NT2/D1 (cell line): ENCODE measurements at regions not wholly inside any gene's neighbourhood (a gene's known extent, or its start where the extent isn't known, plus 50 kb on each side); places are given as distances from the start of the nearest gene placed in this dataset.

ENCODE experiments used
- DNase-seq: peaks from one replicate; pipeline ENCODE4 v3.0.0-alpha.2; 2011; ENCODE audit warnings: low read depth, low spot score
- H3K27me3 ChIP-seq: 2 replicates; pipeline ENCODE4 v1.6.0; 2011; ENCODE audit warnings: mild to moderate bottlenecking; ENCODE audit not compliant: insufficient read length, insufficient read depth
- H3K36me3 ChIP-seq: 2 replicates; pipeline ENCODE4 v1.6.1; 2011; ENCODE audit warnings: mild to moderate bottlenecking, low read length, mixed read lengths; ENCODE audit not compliant: insufficient read depth, insufficient read length
- H3K4me1 ChIP-seq: 2 replicates; pipeline ENCODE4 v1.5.1; 2011; ENCODE audit not compliant: insufficient read depth, insufficient read length
- H3K4me3 ChIP-seq: 2 replicates; pipeline ENCODE4 v1.5.1; 2011; ENCODE audit warnings: low read depth; ENCODE audit not compliant: insufficient read length
- H3K9ac ChIP-seq: 2 replicates; pipeline ENCODE4 v1.6.0; 2011; ENCODE audit warnings: low read depth; ENCODE audit not compliant: insufficient read length
- H3K9me3 ChIP-seq: 2 replicates; pipeline ENCODE4 v1.5.1; 2011; ENCODE audit warnings: mild to moderate bottlenecking, low read length; ENCODE audit not compliant: insufficient read depth
- SUZ12 ChIP-seq: IDR thresholded peaks from 2 replicates; pipeline ENCODE4 v1.6.1; 2011; ENCODE audit not compliant: insufficient read length, insufficient read depth; ENCODE audit errors: extremely low read depth
- YY1 ChIP-seq: IDR thresholded peaks from 2 replicates; pipeline ENCODE4 v1.6.1; 2011; ENCODE audit not compliant: insufficient read length, insufficient read depth
- ZNF274 ChIP-seq: IDR thresholded peaks from 2 replicates; pipeline ENCODE4 v1.6.1; 2011; ENCODE audit warnings: mild to moderate bottlenecking, low read depth, low read length

- Histone ChIP-seq H3K4me3 (no peak overlapping the region), H3K27me3 (no peaks in the 10 kb centered on the region), H3K4me1 (no peaks in the 10 kb centered on the region), H3K36me3 (no peaks in the 10 kb centered on the region), H3K9ac (no peak overlapping the region), H3K9me3 (no peaks in the 10 kb centered on the region)
- no peak for DNase-seq
- TF ChIP-seq SUZ12 (no peak), YY1 (no peak), ZNF274 (no peak)
Measured at GRCh38 chr3:31407665-31408064, 125.1 kb upstream of the STT3B start.

- Histone ChIP-seq H3K4me1 (no peaks in the 10 kb centered on the region), H3K36me3 (no peaks in the 10 kb centered on the region), H3K9ac (no peak overlapping the region), H3K9me3 (no peaks in the 10 kb centered on the region), H3K4me3 (no peak overlapping the region), H3K27me3 (no peaks in the 10 kb centered on the region)
- TF ChIP-seq ZNF274: no peak
- no peak for TF ChIP-seq SUZ12
- TF ChIP-seq YY1: no peak
- DNase-seq: no peak
Measured at GRCh38 chr3:31408720-31409119, 124.0 kb upstream of the STT3B start.

GRCh38 chr3:31409389-31409788, 123.3 kb upstream of the STT3B start:
- H3K27me3 ChIP-seq: no peaks in the 10 kb centered on the region
- H3K36me3 ChIP-seq: no peaks in the 10 kb centered on the region
- no peaks in the 10 kb centered on the region for H3K4me1 ChIP-seq
- TF ChIP-seq SUZ12 (no peak), ZNF274 (no peak), YY1 (no peak)
- H3K9ac ChIP-seq: no peak overlapping the region
- H3K9me3 ChIP-seq: no peaks in the 10 kb centered on the region
- DNase-seq: no peak
- H3K4me3 ChIP-seq: no peak overlapping the region

- no peak for DNase-seq
- H3K4me1 ChIP-seq: no peaks in the 10 kb centered on the region
- no peak for TF ChIP-seq YY1
- TF ChIP-seq SUZ12: no peak
- no peak for TF ChIP-seq ZNF274
- no peaks in the 10 kb centered on the region for H3K9me3 ChIP-seq
- H3K36me3 ChIP-seq: no peaks in the 10 kb centered on the region
- no peak overlapping the region for H3K4me3 ChIP-seq
- no peak overlapping the region for H3K9ac ChIP-seq
- no peaks in the 10 kb centered on the region for H3K27me3 ChIP-seq
Measured at GRCh38 chr3:31409866-31410265, 122.9 kb upstream of the STT3B start.

- DNase-seq: no peak
- TF ChIP-seq SUZ12 (no peak), ZNF274 (no peak), YY1 (no peak)
- H3K27me3 ChIP-seq: no peaks in the 10 kb centered on the region
Measured at GRCh38 chr3:31410411-31410810, 122.3 kb upstream of the STT3B start.

GRCh38 chr3:31412832-31413231, 119.9 kb upstream of the STT3B start:
- Histone ChIP-seq H3K9me3 (no peaks in the 10 kb centered on the region), H3K9ac (no peak overlapping the region), H3K36me3 (no peaks in the 10 kb centered on the region), H3K27me3 (no peaks in the 10 kb centered on the region), H3K4me3 (no peak overlapping the region), H3K4me1 (no peaks in the 10 kb centered on the region)
- no peak for DNase-seq
- no peak for TF ChIP-seq YY1
- no peak for TF ChIP-seq SUZ12
- no peak for TF ChIP-seq ZNF274

More at GRCh38 chr3:31410411-31410810, 122.3 kb upstream of the STT3B start:
- H3K4me3 ChIP-seq: no peak overlapping the region
- no peaks in the 10 kb centered on the region for H3K4me1 ChIP-seq
- no peak overlapping the region for H3K9ac ChIP-seq
- H3K9me3 ChIP-seq: no peaks in the 10 kb centered on the region
- no peaks in the 10 kb centered on the region for H3K36me3 ChIP-seq

- TF ChIP-seq SUZ12 (no peak), ZNF274 (no peak), YY1 (no peak)
- H3K4me1 ChIP-seq: no peaks in the 10 kb centered on the region
- H3K4me3 ChIP-seq: no peak overlapping the region
- H3K36me3 ChIP-seq: no peaks in the 10 kb centered on the region
- H3K9ac ChIP-seq: no peak overlapping the region
- H3K27me3 ChIP-seq: no peaks in the 10 kb centered on the region
- no peaks in the 10 kb centered on the region for H3K9me3 ChIP-seq
- no peak for DNase-seq
Measured at GRCh38 chr3:31413515-31413914, 119.2 kb upstream of the STT3B start.

- H3K4me3 ChIP-seq: no peak overlapping the region
- no peaks in the 10 kb centered on the region for H3K4me1 ChIP-seq
- no peaks in the 10 kb centered on the region for H3K27me3 ChIP-seq
- no peaks in the 10 kb centered on the region for H3K36me3 ChIP-seq
- DNase-seq: no peak
- no peak overlapping the region for H3K9ac ChIP-seq
- H3K9me3 ChIP-seq: no peaks in the 10 kb centered on the region
- TF ChIP-seq ZNF274: no peak
- TF ChIP-seq YY1: no peak
- TF ChIP-seq SUZ12: no peak
Measured at GRCh38 chr3:31416980-31417379, 115.7 kb upstream of the STT3B start.
